ENCODE measurements at regions not wholly inside any gene's neighbourhood (a gene's known extent, or its start where the extent isn't known, plus 50 kb on each side); places are given as distances from the start of the nearest gene placed in this dataset.

- no peak for TF ChIP-seq CTCF (IDR thresholded peaks at IDR 0.05)
- no peak for TF ChIP-seq POLR2A (IDR thresholded peaks at IDR 0.05)
- TF ChIP-seq POLR2AphosphoS5 (IDR thresholded peaks at IDR 0.05): no peak
Measured at GRCh38 chr2:221104361-221104811, 467.7 kb downstream of the EPHA4 start.
